ENCODE measurements at regions not wholly inside any gene's neighbourhood (a gene's known extent, or its start where the extent isn't known, plus 50 kb on each side); places are given as distances from the start of the nearest gene placed in this dataset.

DNA sequence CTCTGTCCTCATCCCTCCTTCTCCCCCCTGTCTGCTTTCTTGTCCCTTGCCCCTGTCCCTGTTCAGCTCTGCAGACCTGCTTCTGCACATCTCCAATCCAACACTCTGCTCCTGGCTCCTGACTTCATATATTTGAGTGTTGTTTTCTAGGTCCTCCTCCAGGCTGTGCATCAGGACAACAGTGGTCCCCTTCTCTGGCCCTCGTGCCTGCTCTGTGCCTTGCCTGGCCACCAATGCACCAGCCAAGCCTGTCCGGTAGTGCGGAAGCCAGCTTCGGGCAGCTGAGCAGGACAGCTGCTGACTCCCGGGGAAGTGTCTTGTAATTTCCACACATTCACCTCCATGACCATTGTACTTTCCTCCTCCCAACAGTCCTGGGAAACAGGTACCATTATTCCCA is 203.4 kb upstream of the RAB4A start:
- no peak for DNase-seq

DNA sequence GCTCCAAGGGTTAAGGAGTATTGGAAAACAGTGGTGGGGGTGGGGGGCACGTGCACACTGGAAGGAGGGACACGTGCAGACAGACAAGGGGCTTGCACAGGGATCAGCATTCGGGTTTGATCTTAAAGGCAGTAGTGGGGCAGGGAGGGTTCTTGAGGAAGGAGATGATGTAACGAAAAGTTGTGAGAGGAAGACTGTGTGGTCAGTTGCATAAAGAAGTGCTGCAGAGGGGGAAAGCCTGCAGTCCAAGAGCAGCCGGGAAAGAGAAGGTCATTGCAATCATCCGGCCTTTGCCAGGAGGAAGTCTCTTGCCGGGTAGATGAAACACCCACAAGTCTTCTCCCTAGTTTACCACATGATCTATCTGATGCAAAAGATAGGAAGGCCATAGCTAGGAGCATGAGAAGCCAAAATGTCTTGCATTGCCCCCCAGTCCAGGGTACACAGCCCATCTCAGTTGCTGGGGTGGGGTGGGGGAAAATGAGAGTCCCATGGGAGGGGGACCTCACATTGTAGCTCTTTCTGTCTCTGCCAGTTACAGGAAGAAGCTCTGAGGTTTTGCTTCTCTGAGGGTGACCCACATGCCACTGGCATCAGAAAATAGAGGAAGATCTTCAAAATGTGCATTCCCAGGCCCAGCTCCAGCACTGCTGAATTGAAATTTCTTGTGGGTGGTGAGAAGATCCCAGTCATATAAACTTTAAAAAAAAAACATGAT is 202.5 kb upstream of the RAB4A start:
- DNase-seq: no peak

DNA sequence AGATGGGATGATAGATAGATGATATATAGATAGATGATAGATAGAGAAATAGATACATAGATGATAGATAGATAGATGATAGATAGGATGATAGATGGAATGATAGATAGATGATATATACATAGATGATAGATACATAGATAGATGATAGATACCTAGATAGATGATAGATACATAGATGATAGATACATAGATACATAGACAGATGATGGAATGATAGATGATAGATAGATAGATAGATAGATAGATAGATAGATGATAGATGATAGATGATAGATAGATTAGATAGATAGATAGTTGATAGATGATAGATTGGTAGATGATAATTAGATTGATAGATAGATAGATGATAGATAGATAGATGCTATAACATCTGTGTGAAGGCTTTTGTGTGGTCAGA is 201.7 kb upstream of the RAB4A start:
- DNase-seq: no peak

DNA sequence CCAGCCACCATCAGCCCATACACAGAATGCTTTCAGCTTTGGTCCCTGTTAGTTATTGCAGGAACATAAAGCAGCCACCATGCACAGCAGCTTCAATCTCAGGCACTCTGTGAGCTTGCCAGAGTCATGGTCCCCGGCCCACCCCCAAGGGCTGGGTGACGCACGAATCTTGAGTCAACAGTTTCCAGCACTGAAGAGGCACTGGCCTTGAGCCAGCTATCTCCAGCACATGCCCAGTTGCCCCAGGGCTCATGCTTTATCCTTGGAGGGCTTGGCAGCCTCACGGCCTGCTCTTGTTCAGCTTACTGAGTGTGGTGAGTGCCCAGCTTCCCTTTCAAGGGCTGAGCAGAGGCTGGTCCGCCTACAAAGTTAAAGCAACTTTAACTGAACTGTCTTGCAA is 200.7 kb upstream of the RAB4A start:
- DNase-seq: no peak

DNA sequence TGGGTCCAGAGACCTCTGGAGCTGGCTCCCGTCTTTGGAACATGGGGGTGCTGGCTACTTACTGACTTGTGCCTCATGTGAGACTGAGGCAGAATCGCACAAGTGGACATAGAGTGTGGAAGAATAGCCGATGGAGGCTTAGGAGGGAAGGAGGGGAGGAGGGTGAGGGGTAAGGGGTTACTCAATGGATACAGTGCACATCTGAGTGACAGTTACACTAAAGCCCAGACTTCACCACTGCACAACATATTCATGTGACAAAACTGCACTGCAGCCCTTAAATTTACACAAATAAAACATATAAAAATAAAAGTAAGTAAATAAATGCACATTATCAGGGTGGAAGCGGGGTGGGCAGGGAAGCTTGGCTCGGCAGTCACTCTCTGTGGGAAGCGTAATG is 197.7 kb upstream of the RAB4A start:
- DNase-seq: no peak

DNA sequence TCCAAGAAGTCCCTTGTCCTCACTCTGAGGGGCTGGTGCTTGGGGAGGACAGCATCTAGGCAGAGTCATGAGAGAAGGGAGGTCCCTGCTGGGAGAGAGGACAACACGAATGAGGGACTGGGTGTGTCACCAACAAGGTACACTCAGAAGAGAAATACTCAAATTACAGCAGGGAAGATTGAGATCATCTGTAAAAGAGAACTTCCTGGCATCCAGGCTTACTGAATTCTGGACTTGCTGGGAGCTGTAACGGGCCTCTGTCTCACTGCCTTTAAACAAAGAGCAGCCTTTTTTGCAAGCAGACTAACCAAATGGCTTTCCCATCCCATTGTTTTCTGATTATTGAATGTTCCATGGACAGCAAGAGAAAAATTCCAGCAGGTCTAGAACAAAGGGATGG is 195.7 kb upstream of the RAB4A start:
- no peak for DNase-seq

DNA sequence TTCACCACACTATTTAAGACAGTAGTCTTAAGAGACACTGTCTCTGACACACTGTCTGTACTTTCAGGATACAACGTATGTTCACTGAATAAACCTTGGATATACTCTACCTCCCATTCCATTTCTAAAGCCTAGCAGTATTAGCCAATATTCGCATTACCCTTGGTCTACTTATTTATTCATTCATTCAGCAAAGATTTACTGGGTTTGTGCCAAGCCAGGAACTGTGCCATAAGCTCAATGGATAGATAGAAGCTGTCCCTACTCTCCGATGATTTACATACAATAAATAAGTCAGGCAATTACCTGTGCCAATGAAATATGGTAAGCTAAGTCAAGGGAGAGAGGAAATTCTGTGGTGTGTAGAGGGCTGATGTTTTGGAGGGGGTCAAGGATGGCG is 195.2 kb upstream of the RAB4A start:
- DNase-seq: no peak

DNA sequence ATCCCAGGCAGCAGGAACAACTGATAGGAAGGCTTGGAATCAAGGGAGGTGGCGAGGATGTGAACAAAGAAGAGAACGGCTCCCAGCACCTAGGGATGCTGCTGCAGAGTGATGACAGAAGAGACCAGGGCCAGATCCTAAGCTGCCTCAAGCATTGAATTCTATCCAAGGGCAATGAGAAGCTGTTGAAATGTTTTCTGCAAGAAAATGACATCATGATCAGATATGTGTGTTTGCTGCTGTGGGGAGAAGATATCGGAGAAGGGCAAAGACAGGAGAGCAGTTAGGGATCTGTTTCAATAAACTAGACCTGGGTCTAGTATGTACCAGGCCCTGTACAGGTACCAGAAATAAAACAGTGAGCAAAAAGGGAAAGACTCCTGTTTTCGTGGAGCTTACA is 194.7 kb upstream of the RAB4A start:
- no peak for DNase-seq

DNA sequence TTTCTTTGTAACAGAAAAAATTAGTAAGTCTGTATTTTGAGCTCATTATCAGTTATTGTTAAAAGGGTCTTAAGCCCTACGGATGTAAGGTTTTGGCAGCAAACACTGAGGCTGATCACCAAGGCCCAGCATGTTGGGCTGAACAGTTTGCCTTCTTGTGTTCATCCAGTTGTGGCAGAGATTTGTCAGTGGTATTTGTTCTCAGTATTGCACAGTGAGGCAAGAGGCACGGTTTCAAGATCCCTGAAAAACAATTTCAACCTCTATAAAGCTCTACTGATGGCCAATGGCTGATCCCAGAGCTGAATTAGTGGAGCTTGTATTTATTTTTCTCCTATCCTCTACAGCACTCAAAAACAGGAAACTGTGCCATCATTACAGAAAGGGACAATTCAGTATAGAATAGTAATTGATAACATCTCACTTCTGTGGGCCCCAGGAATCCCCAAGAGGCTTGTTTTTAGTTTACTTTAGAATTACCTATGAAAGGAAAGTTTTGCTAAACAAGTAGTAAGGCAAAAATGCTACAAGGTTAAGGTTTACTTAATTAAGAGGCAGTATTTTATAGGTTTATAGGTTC is 191.8 kb upstream of the RAB4A start:
- no peak for DNase-seq

DNA sequence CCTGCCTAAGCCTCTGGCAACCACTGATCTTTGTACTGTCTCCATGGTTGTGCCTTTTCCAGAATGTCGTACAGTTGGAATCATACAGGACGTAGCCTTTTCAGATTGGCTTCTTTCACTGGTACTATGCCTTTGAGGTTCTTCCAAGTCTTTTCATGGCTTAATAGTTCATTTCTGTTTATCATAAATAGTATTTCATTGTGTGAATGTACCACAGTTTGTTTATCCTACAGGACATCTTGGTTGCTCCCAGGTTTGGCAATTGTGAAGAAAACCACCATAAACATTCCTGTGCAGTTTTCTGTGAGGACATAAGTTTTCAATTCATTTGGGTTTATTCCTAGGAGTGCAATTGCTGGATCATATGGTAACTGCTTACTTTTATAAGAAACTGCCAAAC is 190.6 kb upstream of the RAB4A start:
- peak; percentile 9 for DNase-seq

DNA sequence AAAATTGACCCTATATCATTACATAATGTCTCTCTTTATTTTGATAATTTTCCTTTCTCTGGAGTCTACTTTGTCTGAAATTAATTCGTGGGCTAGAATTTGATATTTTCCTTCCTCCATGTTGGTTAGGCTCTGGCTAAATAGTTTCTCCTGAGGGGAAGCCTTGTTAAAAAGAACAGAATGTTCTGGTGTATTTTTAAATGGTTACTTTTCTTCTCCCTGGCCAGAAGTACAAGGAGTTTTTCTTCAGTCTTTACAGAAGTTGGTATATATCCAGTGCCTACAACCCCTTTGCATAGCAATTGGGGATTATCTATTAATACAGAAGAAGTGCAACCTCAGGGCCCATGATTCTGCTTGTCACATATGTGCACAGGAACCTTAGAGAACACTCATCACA is 185.6 kb upstream of the RAB4A start:
- DNase-seq: no peak

DNA sequence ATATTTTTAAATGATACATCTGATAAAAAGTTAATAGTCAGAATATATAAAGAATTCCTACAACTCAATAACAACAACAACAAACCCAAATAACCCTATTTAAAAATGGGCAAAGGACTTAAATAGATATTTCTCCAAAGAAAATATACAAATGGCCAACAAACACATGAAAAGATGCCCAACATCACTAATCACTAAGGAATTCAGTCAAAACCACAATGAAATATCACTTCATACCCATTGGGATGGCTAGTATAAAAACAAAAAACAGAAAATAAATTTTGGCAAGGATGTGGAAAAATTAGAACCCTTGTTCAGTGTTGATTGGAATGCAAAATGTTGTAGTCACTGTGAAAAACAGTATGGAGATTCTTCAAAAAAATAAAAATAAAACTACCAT is 184.8 kb upstream of the RAB4A start:
- DNase-seq: no peak

DNA sequence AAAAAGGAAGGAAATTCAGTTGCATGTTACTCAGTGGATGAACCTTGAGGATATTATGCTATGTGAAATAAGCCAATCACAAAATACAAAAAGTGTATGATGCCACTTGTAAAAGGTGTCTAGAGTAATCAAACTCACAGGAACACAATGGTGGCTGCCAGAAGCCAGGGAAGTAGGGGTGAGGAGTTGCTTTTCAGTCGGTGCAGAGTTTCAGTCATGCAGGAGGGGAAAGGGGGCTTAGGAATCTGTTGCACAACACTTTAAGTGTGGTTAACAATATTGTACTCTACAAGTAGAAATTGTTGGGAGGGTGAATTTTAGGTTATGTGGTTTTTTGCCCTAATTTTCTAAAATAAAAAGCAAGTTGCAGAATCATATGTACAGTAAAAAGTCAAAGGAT is 184.2 kb upstream of the RAB4A start:
- peak; percentile 13 for DNase-seq

DNA sequence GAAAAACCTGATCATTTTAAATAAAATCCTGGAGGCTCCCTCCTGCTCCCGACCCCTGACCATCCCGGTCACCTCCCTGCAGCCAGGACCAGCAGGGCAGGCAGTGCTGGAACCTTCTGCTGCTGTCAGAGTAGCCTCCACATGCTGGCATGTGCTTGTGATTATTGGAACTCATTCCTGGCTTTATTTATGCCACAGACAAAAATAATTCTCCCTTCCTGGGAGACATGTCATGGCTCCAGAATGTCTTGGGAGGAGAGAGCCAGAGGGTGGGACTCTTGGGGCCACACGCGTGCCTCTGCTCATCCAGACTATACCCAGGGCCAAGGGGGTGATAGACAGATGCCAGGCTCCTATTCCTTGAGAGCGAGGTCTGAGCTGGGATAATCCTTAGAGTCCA is 183.6 kb upstream of the RAB4A start:
- peak; percentile 16 for DNase-seq

DNA sequence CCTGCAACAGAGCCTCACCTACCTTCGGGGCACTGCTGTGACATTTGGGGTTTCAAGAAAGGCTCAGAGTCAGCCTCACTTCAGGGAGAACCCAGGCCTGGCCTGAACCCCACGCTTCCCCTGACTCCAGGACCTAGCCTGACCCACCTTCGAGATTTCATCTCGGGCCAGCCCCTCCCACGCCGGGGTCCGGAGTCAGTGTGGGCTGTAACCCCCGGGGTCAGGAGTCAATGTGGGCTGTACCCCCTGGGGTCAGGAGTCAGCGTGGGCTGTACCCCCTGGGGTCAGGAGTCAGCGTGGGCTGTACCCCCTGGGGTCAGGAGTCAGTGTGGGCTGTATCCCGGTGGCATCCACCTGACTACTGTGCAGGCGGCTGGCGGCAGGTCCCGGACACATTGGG is 183.0 kb upstream of the RAB4A start:
- peak; percentile 35 for DNase-seq

DNA sequence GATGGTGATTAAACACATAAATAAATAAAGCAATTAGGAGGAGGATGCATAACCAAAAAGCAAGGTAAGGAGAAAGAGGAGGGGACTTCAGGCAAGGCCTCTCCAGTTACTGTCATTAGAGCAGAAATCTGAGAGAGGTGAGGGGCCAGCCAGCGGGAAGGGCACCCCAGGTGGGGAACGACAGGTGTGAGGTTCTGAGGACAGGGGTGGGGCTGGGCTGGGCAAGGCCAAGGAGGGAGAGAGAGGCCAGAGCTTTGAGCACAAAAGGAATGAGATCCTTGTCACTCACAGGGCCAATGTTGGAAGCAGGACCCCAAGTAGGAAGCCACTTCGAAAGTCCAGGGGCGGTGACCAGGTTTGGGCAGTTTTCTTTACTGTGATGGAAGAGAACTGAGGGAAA is 182.2 kb upstream of the RAB4A start:
- peak; percentile 17 for DNase-seq

DNA sequence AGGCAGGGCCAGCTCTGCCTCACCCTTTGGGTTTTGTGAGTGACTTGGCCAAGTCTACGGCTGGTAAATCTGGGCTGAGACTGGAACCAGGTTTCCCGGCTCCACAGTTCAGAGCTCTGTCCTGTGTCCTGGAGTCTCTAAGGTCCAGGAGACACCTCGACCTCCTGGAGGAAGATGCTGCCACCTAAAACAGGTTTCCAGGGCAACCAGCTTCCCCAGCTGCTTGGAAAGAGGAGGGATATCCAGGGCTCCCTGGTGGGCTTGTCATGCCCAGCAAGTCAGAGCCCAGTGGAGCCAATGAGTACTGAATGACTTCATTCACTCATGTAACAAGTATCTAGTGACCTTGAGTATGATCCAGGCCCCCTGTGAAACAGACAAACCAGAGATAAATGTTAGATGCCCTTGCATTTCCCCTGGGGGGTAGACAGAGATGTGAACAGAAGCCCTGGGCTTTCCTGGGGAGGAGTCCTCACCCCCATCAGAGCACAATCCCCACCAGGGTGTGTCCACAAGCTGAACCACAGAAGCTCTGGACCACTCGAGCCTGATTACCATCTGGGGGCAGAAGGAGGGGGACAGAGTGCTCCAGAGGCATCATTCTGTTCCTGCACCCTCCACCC is 181.2 kb upstream of the RAB4A start:
- DNase-seq: peak; percentile 38

DNA sequence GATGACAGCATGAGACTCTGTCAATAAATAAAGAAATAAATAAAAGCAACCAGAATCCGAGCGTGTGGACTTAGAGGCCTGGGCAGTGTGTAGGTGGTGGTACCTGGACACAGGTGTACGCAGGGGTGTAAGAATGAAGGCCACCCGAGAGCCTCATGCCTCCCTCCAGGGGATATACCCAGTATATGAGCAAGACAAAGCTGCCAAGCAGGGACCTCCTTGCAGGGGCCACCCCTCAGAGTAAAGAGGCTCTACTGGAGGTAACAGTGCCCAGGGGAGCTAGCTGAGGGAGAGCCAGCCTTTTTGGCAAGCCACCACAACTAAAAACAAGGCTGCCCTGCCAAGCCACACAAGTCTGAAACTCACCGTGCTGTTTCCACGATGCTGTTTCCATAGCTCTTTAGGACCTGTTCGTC is 179.2 kb upstream of the RAB4A start:
- DNase-seq: peak; percentile 43

DNA sequence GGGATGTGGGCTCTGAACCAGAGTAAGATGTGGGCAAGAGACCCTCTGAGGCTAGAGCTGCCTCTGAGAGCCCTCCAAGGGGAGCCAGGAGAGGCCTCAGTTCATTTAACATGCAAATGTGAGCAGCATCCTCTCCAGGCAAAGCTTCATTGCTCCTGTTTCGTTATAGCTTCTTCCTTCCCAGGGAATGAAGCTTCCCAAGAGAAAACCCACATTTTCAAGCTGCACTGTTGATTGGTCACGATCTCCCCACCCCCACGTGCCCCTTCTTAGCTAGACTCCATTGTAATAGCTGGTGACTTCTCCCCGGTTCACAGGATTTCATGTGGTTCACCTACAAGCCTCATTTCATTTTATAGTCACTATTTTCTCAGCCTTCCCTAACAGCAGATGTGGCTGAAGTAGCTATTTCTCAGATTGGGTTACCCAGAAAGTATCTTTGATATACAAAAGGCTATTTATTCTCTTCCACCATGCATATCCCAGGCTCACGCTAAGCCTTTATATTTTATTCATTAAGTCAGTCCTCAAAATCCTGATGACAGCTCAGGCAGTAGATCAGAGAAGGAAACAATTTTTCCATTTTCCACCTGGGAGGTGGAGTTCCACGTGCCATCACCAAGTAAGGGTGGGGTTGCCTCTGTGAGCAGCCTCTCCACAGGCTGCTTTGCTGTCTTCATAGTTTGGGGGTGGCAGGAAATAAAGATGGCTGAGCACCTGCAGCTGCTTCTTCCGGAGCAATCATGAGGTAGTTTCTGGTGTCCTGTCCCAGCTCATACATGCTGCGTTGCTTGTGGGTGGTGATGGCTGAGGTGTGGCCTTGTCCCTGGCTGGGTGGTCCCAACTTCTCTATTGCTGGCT is 178.3 kb upstream of the RAB4A start:
- DNase-seq: peak; percentile 45

DNA sequence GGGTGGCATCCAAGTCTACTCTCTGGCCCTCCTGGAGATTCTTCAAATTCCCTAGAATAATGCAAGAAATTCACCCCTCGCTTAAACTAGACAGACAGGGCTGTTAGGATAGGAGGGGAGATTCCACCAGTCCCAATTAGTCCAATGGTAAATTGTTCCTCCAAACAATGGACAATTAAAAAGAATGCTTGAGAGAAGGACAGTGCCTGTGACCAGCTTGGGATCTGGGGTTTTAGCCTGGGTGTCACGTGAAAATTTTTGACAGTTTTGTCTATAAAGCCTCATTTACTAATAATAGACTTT is 177.7 kb upstream of the RAB4A start:
- peak; percentile 77 for DNase-seq

DNA sequence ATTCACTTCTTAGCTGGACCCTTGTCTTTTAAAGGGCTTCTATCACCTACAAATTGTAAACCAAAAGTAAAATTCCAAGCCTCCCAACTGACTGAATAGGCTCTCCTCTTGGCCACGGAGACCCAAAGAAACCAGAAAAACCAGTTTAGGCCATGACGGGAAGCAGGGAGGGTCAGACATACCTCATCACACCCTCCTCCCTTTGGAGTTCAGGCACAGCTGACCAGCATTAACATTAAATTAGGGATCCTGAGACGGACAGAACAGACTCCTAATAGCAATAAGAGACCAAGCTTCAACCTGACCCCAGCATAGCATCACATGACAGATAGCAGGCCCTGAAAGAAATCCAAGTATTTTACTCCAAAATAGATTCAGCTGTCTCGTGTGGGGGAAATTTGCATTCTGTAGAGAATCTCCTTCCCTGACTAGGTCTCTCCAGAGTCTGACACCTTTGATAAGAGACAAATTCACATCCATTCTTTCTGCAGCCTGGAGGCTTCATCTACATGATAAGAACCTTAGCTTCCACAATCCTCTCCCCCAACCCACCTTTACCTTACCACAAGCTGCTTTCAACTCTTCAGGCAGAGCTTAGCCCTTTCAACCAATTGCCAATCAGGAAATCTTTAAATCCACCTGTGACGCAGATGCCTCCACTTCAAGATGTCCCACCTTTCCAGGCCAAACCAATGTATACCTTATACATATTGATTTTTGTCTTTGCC is 177.1 kb upstream of the RAB4A start:
- peak; percentile 96 for DNase-seq

DNA sequence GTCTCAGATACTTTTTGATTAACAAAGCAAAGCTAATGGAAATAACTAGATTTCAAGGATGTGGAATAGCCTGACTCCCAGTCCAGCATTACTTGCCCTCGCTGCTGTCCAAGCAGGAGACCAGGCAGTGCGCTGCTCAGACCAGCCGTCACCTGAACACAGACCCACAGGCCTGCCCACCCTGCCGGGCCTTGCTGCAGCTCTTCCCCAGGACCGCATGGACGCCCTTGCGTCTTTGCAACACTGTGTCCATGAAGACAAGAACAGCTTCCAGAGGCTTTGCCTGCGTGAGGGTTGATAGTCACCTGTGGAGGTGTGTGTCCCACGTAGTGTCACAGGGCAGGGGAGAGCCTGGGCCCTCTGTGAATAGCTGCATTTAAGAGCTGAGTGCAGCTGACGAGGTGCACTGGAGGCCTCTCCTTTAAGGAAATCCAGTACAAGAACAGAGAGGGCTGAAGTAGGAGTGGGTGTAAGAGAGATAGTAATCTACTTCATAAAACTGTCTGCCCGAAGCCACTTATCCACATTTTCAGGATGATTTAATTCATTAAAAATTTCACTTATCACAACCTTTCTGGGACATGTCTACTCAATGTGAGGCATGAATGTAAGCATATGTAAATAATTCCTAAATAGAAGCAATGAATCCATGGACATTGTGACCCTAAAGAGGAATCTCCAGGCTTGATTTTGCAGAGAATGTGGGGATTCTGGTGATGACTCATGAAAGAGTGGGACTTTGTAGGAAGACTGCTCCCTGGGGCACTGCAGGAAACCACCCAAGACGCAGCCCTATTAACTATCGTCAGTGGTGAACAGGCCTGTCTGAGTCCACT is 176.2 kb upstream of the RAB4A start:
- DNase-seq: peak; percentile 89

Measured in islet precursor cell (in vitro differentiated cells).